ENCODE measurements at regions not wholly inside any gene's neighbourhood (a gene's known extent, or its start where the extent isn't known, plus 50 kb on each side); places are given as distances from the start of the nearest gene placed in this dataset.

DNA sequence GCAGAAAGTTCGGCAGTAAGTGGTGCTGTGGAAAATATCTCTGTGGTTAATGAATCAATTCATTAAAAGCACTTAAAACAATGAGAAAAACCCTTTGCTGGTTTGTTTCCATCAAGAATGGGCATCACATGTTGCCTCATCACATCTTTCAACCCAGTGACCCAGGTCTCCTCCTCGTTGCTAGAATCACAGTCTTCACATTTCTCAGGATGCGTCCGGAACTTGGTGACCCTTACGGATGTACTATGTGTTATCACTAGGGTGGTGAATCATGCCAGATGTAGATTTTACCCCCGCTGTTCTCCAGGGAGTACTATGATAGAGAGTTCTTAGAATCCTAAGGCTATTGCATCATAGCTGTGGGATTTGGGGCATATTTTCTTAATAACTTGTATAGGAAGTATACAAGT is 217.9 kb upstream of the KLF4 start:
- TF ChIP-seq POLR2A (IDR thresholded peaks at IDR 0.05) (no peak), EP300 (IDR thresholded peaks at IDR 0.05) (no peak), POLR2AphosphoS5 (IDR thresholded peaks at IDR 0.05) (no peak)
- TF ChIP-seq, protein P1, sequence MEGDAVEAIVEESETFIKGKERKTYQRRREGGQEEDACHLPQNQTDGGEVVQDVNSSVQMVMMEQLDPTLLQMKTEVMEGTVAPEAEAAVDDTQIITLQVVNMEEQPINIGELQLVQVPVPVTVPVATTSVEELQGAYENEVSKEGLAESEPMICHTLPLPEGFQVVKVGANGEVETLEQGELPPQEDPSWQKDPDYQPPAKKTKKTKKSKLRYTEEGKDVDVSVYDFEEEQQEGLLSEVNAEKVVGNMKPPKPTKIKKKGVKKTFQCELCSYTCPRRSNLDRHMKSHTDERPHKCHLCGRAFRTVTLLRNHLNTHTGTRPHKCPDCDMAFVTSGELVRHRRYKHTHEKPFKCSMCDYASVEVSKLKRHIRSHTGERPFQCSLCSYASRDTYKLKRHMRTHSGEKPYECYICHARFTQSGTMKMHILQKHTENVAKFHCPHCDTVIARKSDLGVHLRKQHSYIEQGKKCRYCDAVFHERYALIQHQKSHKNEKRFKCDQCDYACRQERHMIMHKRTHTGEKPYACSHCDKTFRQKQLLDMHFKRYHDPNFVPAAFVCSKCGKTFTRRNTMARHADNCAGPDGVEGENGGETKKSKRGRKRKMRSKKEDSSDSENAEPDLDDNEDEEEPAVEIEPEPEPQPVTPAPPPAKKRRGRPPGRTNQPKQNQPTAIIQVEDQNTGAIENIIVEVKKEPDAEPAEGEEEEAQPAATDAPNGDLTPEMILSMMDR (IDR thresholded peaks at IDR 0.05), result no peak
